HG03280 (cell line): ENCODE measurements at regions not wholly inside any gene's neighbourhood (a gene's known extent, or its start where the extent isn't known, plus 50 kb on each side); places are given as distances from the start of the nearest gene placed in this dataset.
"Not testable (repeated sequence)": the region's sequence is repeated elsewhere in the genome, so short reads cannot be mapped to it uniquely, and the experiment has no call there.

ENCODE experiments used
- ATAC-seq: cut with Tn5 transposase; IDR thresholded peaks from one replicate; pipeline ENCODE4 v1.9.1; 2021; ENCODE audit warnings: mild to moderate bottlenecking, moderate library complexity; ENCODE audit not compliant: unreplicated experiment

GRCh38 chr4:72942565-72942964 is 127.0 kb downstream of the COX18 start:
- ATAC-seq = no peak

GRCh38 chr4:72938516-72938915 is 131.0 kb downstream of the COX18 start:
- ATAC-seq = no peak

- no peak for ATAC-seq
These were observed 134.1 kb downstream of the COX18 start for GRCh38 chr4:72935462-72935861.

- no peak for ATAC-seq
These were observed 136.5 kb downstream of the COX18 start for GRCh38 chr4:72933029-72933428.

- ATAC-seq = no peak
These were observed 138.2 kb downstream of the COX18 start for GRCh38 chr4:72931346-72931745.

GRCh38 chr4:72929596-72930274 is 139.8 kb downstream of the COX18 start:
- ATAC-seq = not testable (repeated sequence)

- ATAC-seq = no peak
These were observed 144.7 kb downstream of the COX18 start for GRCh38 chr4:72924814-72925213.

- ATAC-seq = no peak
These were observed 149.6 kb downstream of the COX18 start for GRCh38 chr4:72919937-72920336.

- ATAC-seq = no peak
These were observed 150.1 kb downstream of the COX18 start for GRCh38 chr4:72919464-72919863.

- ATAC-seq = no peak
These were observed 151.2 kb downstream of the COX18 start for GRCh38 chr4:72918362-72918761.

- no peak for ATAC-seq
These were observed 158.2 kb downstream of the COX18 start for GRCh38 chr4:72911316-72911715.

- ATAC-seq = no peak
These were observed 160.1 kb downstream of the COX18 start for GRCh38 chr4:72909461-72909860.

GRCh38 chr4:72902354-72902753 is 167.2 kb downstream of the COX18 start:
- no peak for ATAC-seq

GRCh38 chr4:72901553-72901952 is 168.0 kb downstream of the COX18 start:
- ATAC-seq = no peak

GRCh38 chr4:72900952-72901351 is 168.6 kb downstream of the COX18 start:
- ATAC-seq = no peak

- no peak for ATAC-seq
These were observed 169.9 kb downstream of the COX18 start for GRCh38 chr4:72899621-72900020.

GRCh38 chr4:72899214-72899613 is 170.3 kb downstream of the COX18 start:
- ATAC-seq = no peak

GRCh38 chr4:72896515-72896914 is 173.0 kb downstream of the COX18 start:
- ATAC-seq = no peak

GRCh38 chr4:72895408-72895807 is 174.1 kb downstream of the COX18 start:
- ATAC-seq = no peak

- no peak for ATAC-seq
These were observed 176.0 kb downstream of the COX18 start for GRCh38 chr4:72893354-72894066.

- ATAC-seq = no peak
These were observed 181.2 kb downstream of the COX18 start for GRCh38 chr4:72888331-72888730.

GRCh38 chr4:72887152-72887551 is 182.4 kb downstream of the COX18 start:
- no peak for ATAC-seq

GRCh38 chr4:72886602-72887001 is 182.9 kb downstream of the COX18 start:
- ATAC-seq = no peak
